ENCODE measurements at regions not wholly inside any gene's neighbourhood (a gene's known extent, or its start where the extent isn't known, plus 50 kb on each side); places are given as distances from the start of the nearest gene placed in this dataset.
"Not testable (repeated sequence)": the region's sequence is repeated elsewhere in the genome, so short reads cannot be mapped to it uniquely, and the experiment has no call there.

- no peaks in the 10 kb centered on the region for H3K36me3 ChIP-seq (ENCODE audit: control insufficient read depth, low read length)
- no peaks in the 10 kb centered on the region for H3F3A ChIP-seq (ENCODE audit: control insufficient read depth, insufficient read depth)
- H3K4me1 ChIP-seq (ENCODE audit: control insufficient read depth, low read length) = no peaks in the 10 kb centered on the region
- TF ChIP-seq CTCF (IDR thresholded peaks at IDR 0.05; ENCODE audit: low read depth, low read length, poor library complexity, severe bottlenecking) (no peak), EZH2phosphoT487 (IDR thresholded peaks at IDR 0.05; ENCODE audit: borderline replicate concordance, low read length) (no peak)
- H3K9me2 ChIP-seq (replicated peaks; ENCODE audit: control insufficient read depth, low read length) = no peaks in the 10 kb centered on the region
- no peak overlapping the region for H3K4me3 ChIP-seq (ENCODE audit: low read length)
- no peak overlapping the region for H3K4me2 ChIP-seq (ENCODE audit: low read length)
- H3K27ac ChIP-seq (ENCODE audit: low read depth, low read length) = no peak overlapping the region
- no peaks in the 10 kb centered on the region for H3K79me2 ChIP-seq (ENCODE audit: control insufficient read depth, low read length)
- no peaks in the 10 kb centered on the region for H3K27me3 ChIP-seq (ENCODE audit: control insufficient read depth, low read length)
- H4K20me1 ChIP-seq (ENCODE audit: control insufficient read depth, insufficient read depth, low read depth, low read length) = no peaks in the 10 kb centered on the region
- H3K9me3 ChIP-seq (ENCODE audit: control insufficient read depth, insufficient read depth, low read length) = no peaks in the 10 kb centered on the region
Measured at GRCh38 chr7:109639561-109639960, 1069.9 kb downstream of the DNAJB9 start.

DNA sequence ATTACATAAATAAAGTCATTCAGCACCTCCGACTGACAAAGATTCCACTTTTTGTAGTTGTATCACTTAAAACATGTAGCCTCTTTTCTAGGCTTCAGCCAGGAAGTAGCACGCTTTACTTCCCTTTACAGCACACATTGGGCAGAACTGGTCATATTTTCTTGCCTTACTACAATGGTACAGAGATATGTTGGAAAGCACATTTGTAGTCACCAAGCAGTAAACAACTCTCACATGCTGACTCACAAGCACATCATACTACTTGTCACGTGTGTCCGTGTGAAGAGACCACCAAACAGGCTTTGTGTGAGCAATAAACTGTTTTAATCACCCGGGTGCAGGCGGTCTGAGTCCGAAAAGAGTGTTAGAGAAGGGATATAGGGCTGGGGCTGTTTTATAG, 1071.8 kb downstream of the DNAJB9 start:
- H3K36me3 ChIP-seq (ENCODE audit: control insufficient read depth, low read length) = no peaks in the 10 kb centered on the region
- no peaks in the 10 kb centered on the region for H3K9me3 ChIP-seq (ENCODE audit: control insufficient read depth, insufficient read depth, low read length)
- H3K79me2 ChIP-seq (ENCODE audit: control insufficient read depth, low read length) = no peaks in the 10 kb centered on the region
- no peaks in the 10 kb centered on the region for H3K27me3 ChIP-seq (ENCODE audit: control insufficient read depth, low read length)
- TF ChIP-seq EZH2phosphoT487 (IDR thresholded peaks at IDR 0.05; ENCODE audit: borderline replicate concordance, low read length) (no peak), CTCF (IDR thresholded peaks at IDR 0.05; ENCODE audit: low read depth, low read length, poor library complexity, severe bottlenecking) (no peak)
- H3K9me2 ChIP-seq (replicated peaks; ENCODE audit: control insufficient read depth, low read length) = no peaks in the 10 kb centered on the region
- no peaks in the 10 kb centered on the region for H3K4me1 ChIP-seq (ENCODE audit: control insufficient read depth, low read length)
- no peak overlapping the region for H3K4me3 ChIP-seq (ENCODE audit: low read length)
- H3K27ac ChIP-seq (ENCODE audit: low read depth, low read length) = no peak overlapping the region
- H3F3A ChIP-seq (ENCODE audit: control insufficient read depth, insufficient read depth) = no peaks in the 10 kb centered on the region
- no peaks in the 10 kb centered on the region for H4K20me1 ChIP-seq (ENCODE audit: control insufficient read depth, insufficient read depth, low read depth, low read length)
- H3K4me2 ChIP-seq (ENCODE audit: low read length) = no peak overlapping the region

- Histone ChIP-seq H3K9me3 (ENCODE audit: control insufficient read depth, insufficient read depth, low read length) (no peaks in the 10 kb centered on the region), H3K4me2 (ENCODE audit: low read length) (no peak overlapping the region), H3K27ac (ENCODE audit: low read depth, low read length) (no peak overlapping the region)
Measured at GRCh38 chr7:109646124-109646523, 1076.5 kb downstream of the DNAJB9 start.

DNA sequence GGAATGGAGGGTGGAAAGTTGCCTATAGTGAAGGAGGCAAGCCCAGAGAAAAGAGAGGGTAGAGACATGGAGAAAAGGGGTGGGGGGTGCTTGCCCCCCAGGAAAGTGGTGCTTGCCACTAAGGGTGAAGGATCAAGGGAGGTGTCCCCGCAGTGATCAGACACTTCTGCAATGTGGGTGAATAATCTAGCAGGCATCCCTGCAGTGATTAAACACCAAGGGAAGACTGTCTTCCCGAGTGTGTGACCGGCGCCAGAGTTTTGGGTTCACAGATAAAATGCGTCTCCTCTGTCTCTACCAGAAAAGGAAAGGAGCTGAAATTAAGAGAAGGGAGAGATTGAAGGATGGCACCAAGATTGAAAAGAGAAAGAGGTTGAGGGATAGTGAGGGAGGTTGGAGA, 1076.9 kb downstream of the DNAJB9 start:
- H3K4me2 ChIP-seq (ENCODE audit: low read length); H3K36me3 ChIP-seq (ENCODE audit: control insufficient read depth, low read length); H3K9me3 ChIP-seq (ENCODE audit: control insufficient read depth, insufficient read depth, low read length); H3K9me2 ChIP-seq (replicated peaks; ENCODE audit: control insufficient read depth, low read length); H3K4me3 ChIP-seq (ENCODE audit: low read length); H3K27me3 ChIP-seq (ENCODE audit: control insufficient read depth, low read length); H3F3A ChIP-seq (ENCODE audit: control insufficient read depth, insufficient read depth); H4K20me1 ChIP-seq (ENCODE audit: control insufficient read depth, insufficient read depth, low read depth, low read length); H3K4me1 ChIP-seq (ENCODE audit: control insufficient read depth, low read length); H3K27ac ChIP-seq (ENCODE audit: low read depth, low read length); H3K79me2 ChIP-seq (ENCODE audit: control insufficient read depth, low read length): not testable (repeated sequence)

More at GRCh38 chr7:109646124-109646523, 1076.5 kb downstream of the DNAJB9 start:
- TF ChIP-seq EZH2phosphoT487 (IDR thresholded peaks at IDR 0.05; ENCODE audit: borderline replicate concordance, low read length) (no peak), CTCF (IDR thresholded peaks at IDR 0.05; ENCODE audit: low read depth, low read length, poor library complexity, severe bottlenecking) (no peak)
- no peaks in the 10 kb centered on the region; the same call in 1 of the 2 replicates for H3K9me2 ChIP-seq (replicated peaks; ENCODE audit: control insufficient read depth, low read length)
- no peaks in the 10 kb centered on the region for H4K20me1 ChIP-seq (ENCODE audit: control insufficient read depth, insufficient read depth, low read depth, low read length)
- no peaks in the 10 kb centered on the region for H3K4me1 ChIP-seq (ENCODE audit: control insufficient read depth, low read length)
- no peaks in the 10 kb centered on the region for H3K79me2 ChIP-seq (ENCODE audit: control insufficient read depth, low read length)
- no peak overlapping the region for H3K4me3 ChIP-seq (ENCODE audit: low read length)
- no peaks in the 10 kb centered on the region for H3K27me3 ChIP-seq (ENCODE audit: control insufficient read depth, low read length)
- no peaks in the 10 kb centered on the region for H3F3A ChIP-seq (ENCODE audit: control insufficient read depth, insufficient read depth)
- H3K36me3 ChIP-seq (ENCODE audit: control insufficient read depth, low read length) = no peaks in the 10 kb centered on the region

- H3K79me2 ChIP-seq (ENCODE audit: control insufficient read depth, low read length); H4K20me1 ChIP-seq (ENCODE audit: control insufficient read depth, insufficient read depth, low read depth, low read length); H3K27me3 ChIP-seq (ENCODE audit: control insufficient read depth, low read length); H3K9me2 ChIP-seq (replicated peaks; ENCODE audit: control insufficient read depth, low read length); H3K9me3 ChIP-seq (ENCODE audit: control insufficient read depth, insufficient read depth, low read length); H3F3A ChIP-seq (ENCODE audit: control insufficient read depth, insufficient read depth); H3K4me3 ChIP-seq (ENCODE audit: low read length); H3K4me2 ChIP-seq (ENCODE audit: low read length); H3K36me3 ChIP-seq (ENCODE audit: control insufficient read depth, low read length); H3K4me1 ChIP-seq (ENCODE audit: control insufficient read depth, low read length); H3K27ac ChIP-seq (ENCODE audit: low read depth, low read length): not testable (repeated sequence)
Measured at GRCh38 chr7:109647263-109647662, 1077.6 kb downstream of the DNAJB9 start.
